ENCODE measurements at regions not wholly inside any gene's neighbourhood (a gene's known extent, or its start where the extent isn't known, plus 50 kb on each side); places are given as distances from the start of the nearest gene placed in this dataset.

DNA sequence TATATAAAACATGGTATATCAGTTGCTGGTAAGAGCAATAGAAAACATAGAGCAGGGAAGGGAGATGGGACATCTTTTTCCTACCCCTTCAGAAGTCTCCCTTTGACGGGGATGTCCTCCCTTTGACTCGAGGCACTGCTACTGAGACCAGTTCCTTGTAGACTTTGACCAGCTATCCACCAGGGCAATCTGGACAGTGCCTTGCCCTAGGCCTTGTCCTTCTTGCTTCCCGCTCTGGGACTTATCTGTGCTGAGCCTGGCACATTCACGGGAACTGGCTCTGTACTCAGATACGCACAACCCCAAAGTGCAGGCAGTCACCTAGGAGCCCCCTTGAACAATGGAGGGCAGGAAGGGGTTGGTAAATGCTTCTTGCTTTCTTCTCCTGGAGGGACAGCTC is 116.6 kb upstream of the ANKH start:
- TF ChIP-seq, protein P1, sequence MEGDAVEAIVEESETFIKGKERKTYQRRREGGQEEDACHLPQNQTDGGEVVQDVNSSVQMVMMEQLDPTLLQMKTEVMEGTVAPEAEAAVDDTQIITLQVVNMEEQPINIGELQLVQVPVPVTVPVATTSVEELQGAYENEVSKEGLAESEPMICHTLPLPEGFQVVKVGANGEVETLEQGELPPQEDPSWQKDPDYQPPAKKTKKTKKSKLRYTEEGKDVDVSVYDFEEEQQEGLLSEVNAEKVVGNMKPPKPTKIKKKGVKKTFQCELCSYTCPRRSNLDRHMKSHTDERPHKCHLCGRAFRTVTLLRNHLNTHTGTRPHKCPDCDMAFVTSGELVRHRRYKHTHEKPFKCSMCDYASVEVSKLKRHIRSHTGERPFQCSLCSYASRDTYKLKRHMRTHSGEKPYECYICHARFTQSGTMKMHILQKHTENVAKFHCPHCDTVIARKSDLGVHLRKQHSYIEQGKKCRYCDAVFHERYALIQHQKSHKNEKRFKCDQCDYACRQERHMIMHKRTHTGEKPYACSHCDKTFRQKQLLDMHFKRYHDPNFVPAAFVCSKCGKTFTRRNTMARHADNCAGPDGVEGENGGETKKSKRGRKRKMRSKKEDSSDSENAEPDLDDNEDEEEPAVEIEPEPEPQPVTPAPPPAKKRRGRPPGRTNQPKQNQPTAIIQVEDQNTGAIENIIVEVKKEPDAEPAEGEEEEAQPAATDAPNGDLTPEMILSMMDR (IDR thresholded peaks at IDR 0.05 in 8 of 11, conservative IDR thresholded peaks at IDR 0.05 in 3 of 11) = no peak
- no peak for TF ChIP-seq POLR2A (IDR thresholded peaks at IDR 0.05)

Data from spleen (tissue), 7 donors.